ENCODE measurements at regions not wholly inside any gene's neighbourhood (a gene's known extent, or its start where the extent isn't known, plus 50 kb on each side); places are given as distances from the start of the nearest gene placed in this dataset.

DNA sequence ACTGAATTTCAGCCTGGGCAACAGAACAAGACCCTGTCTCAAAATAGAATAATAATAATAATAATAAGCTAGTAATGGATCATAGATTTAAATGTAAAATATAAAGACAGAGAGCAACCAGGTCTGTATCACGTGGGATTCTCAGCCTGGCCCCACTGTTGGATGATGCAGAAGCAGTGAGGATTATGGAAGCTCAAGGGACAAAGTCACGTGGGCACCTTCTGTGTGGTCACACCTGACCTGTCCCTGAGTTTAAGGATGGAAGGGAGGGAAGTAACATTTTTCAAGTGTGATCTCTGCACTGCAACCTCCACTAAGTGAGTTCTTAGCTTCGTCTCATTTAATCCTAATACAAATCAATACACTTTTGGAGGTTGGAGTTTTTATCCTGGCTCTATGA, 212.5 kb upstream of the IER5L start:
- no peak overlapping the region for H3K4me3 ChIP-seq (ENCODE audit: low read depth, low read length)
- TF ChIP-seq, protein P1, sequence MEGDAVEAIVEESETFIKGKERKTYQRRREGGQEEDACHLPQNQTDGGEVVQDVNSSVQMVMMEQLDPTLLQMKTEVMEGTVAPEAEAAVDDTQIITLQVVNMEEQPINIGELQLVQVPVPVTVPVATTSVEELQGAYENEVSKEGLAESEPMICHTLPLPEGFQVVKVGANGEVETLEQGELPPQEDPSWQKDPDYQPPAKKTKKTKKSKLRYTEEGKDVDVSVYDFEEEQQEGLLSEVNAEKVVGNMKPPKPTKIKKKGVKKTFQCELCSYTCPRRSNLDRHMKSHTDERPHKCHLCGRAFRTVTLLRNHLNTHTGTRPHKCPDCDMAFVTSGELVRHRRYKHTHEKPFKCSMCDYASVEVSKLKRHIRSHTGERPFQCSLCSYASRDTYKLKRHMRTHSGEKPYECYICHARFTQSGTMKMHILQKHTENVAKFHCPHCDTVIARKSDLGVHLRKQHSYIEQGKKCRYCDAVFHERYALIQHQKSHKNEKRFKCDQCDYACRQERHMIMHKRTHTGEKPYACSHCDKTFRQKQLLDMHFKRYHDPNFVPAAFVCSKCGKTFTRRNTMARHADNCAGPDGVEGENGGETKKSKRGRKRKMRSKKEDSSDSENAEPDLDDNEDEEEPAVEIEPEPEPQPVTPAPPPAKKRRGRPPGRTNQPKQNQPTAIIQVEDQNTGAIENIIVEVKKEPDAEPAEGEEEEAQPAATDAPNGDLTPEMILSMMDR (IDR thresholded peaks at IDR 0.05; ENCODE audit: low read depth, low read length) = no peak

DNA sequence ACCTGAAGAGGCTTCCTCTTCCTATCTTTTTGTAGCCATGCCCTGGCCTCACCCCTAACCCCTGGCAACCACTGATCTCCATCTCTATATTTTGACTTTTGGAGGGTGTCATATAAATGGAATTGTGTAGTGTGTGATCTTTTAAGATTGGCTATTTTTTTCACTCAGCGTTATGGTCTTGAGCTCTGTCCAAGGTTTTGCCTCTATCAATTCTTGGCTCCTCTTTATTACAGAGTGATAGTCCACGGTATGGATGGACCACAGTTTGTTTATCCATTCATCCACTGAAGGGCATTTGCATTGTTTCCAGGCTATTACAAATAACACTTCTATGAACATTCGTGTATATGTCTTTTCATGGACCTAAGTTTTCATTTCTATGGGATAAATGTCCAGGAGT, 209.8 kb upstream of the IER5L start:
- no peak overlapping the region for H3K4me3 ChIP-seq (ENCODE audit: low read depth, low read length)
- TF ChIP-seq, protein P1 (IDR thresholded peaks at IDR 0.05; ENCODE audit: low read depth, low read length) = no peak

DNA sequence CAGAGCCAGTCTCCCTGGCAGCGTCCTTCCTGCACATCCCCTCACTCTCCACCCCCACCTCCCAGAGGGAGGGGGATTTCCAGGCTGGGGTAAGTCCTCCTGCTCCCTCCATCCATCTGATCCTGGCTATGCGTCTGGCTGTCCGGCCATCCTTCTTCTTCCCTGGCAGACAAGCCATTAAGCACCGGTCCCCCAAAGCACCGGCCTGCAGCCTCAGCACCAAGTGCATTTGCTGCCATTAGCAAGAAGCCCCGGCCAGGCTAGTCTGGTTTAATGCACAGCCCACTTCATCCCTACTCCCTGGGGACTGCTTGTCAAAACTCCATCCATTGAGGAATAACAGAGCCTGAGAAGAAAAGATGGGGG, 208.7 kb upstream of the IER5L start:
- TF ChIP-seq, protein P1 (IDR thresholded peaks at IDR 0.05; ENCODE audit: low read depth, low read length) = no peak
- no peak overlapping the region for H3K4me3 ChIP-seq (ENCODE audit: low read depth, low read length)

DNA sequence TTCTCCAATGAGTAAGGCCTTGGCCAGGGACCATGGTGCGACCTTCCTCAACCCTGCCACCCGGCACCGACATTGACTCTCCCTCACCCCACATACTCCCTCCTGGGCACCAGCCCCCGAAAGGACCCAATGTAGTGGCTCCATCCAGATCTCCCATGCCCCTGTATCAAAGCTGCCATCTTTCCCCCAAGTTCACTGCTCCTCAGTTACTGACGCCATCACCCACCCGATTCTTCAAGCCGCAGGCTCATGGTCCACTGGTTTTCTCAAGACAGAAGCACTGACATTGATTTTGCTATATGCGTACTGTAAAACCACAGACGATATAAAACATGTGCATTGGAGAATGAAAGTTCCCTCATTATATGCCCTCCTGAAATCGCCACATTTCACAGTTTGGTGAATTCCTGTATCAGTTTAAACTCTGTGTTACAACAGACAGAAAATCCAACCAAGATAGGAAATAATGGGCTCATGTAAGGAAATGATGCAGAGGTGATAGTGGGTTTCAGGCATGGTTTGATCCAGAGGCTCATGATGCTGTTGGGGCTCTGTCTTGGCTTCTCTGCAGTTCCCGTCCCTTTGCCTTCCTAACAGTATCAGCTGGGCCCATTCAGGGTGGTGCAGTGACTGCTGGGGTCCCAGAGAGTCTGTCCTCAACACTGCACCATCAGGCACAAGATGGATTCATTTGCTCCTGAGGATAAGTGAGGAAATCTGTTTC, 207.3 kb upstream of the IER5L start:
- no peak overlapping the region for H3K4me3 ChIP-seq (ENCODE audit: low read depth, low read length)
- TF ChIP-seq, protein P1 (IDR thresholded peaks at IDR 0.05; ENCODE audit: low read depth, low read length) = no peak

DNA sequence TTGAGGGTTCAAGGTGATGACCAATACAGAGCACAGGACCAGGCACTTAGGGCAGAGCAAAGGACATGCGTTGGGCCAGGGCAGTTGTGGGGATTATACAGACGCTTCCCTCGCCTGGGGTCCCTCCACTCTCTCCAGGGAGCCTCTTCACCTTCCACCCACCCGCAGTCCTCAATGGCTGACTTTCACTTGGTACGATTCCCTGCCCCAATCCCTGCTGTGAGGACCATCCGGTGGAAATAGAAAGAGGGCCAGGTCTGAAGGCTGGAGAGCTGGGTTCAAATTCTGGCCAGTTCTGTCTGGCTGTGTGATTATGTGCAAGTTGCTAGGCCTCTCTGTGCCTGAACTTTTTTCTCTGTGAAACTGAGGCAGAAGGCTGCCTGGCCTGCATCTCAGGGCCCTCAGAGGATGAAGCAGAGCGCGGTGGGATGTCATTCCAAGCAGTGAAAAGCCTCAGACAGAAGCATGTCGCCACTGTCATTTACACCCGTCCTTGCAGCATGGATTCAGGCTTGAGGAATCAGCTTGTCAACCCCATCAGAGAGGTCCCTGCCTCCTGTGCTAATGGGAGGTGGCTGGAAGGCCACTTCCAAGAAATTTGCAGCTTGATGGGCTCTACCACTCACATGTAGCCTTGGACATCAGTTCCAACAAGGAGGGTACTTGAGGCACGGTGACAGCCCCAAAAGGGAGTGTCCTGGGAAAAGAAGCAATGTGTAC, 206.6 kb upstream of the IER5L start:
- TF ChIP-seq, protein P1 (IDR thresholded peaks at IDR 0.05; ENCODE audit: low read depth, low read length) = no peak

DNA sequence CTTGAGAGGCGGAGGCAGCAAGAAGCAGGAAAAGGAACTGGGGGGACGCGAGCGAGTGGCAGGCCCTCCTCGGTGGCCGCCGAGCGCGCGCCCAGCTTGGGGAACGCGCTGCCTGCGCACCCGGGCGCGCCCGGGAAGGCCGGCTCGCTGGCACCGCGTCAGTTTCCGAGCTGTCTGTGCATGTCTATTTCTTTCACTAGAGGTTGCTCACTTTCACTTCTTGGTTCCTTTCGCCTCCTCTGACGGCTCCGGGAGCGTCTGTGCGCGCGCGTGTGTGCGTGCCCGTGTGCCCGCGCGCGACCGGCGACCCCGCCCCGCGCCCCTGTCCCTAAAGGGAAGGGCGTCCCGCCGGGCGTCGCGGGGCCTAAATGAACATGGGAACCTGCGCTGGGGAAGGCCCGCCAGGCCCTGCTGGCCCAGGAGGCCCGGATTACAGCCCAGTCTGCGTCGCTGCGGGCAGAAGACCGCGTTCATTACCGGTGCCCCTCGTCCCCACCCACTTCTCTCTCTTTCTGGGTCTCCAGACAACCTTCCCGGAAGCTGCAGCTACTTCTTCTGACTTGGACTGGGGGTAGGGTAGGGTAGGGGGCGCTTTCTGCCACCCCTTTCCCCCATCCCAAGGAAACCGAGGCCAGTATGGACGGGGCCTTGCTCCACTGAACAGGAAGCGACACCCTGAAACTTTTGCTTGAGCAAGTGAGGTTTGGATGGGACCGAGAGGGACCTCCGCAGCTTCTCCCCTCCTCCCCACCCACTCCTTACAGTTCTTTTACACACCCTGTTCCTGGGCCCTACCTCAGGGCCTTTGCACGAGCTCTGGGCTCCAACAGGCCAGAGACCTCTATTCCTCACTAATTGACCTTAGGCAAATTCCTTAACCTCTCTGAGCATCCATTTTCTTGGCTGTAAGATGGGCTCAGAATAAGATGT, 205.8 kb upstream of the IER5L start:
- H3K4me3 ChIP-seq (ENCODE audit: low read depth, low read length) = peak overlapping the region; percentile 43
- TF ChIP-seq, protein P1 (IDR thresholded peaks at IDR 0.05; ENCODE audit: low read depth, low read length) = no peak

More for the DNA sequence above, 206.6 kb upstream of the IER5L start:
- no peak overlapping the region for H3K4me3 ChIP-seq (ENCODE audit: low read depth, low read length)

Data from WI38 (cell line).